Liver (tissue), 8 donors: ENCODE measurements at regions not wholly inside any gene's neighbourhood (a gene's known extent, or its start where the extent isn't known, plus 50 kb on each side); places are given as distances from the start of the nearest gene placed in this dataset.

Experiments used
- DNase-seq: peaks from one replicate; pipeline ENCODE4 v3.0.0-alpha.2; 2017; ENCODE audit warnings: low spot score
- H3K27ac ChIP-seq, 2 donors: one replicate each; pipeline ENCODE4 v1.7.0; 2013; ENCODE audit warnings: inconsistent platforms in 2 of 2, low read length in 2 of 2, control low read depth in 1 of 2, low read depth in 1 of 2, mild to moderate bottlenecking in 1 of 2
- H3K27me3 ChIP-seq, 4 donors: one replicate each; pipeline versions ENCODE4 v1.6.1 to v1.7.0; 2013; ENCODE audit warnings: low read length in 3 of 4, inconsistent platforms in 1 of 4, mild to moderate bottlenecking in 1 of 4, moderate library complexity in 1 of 4; ENCODE audit not compliant: control insufficient read depth in 4 of 4, insufficient read depth in 4 of 4
- H3K36me3 ChIP-seq, 4 donors: one replicate each; pipeline versions ENCODE4 v1.6.1 to v1.7.0; 2013; ENCODE audit warnings: low read length in 3 of 4, mild to moderate bottlenecking in 3 of 4, low read depth in 1 of 4, moderate library complexity in 1 of 4; ENCODE audit not compliant: control insufficient read depth in 4 of 4, insufficient read depth in 3 of 4
- H3K4me1 ChIP-seq, 4 donors: one replicate each; pipeline versions ENCODE4 v1.6.1 to v1.7.0; 2013; ENCODE audit warnings: low read length in 3 of 4, mild to moderate bottlenecking in 3 of 4, moderate library complexity in 1 of 4; ENCODE audit not compliant: control insufficient read depth in 4 of 4, insufficient read depth in 4 of 4
- H3K4me3 ChIP-seq, 3 donors: one replicate each; pipeline versions ENCODE4 v1.6.1 to v1.7.0; 2013; ENCODE audit warnings: low read length in 3 of 3, control low read depth in 1 of 3, low read depth in 1 of 3, mild to moderate bottlenecking in 1 of 3
- H3K9ac ChIP-seq, 2 donors: one replicate each; pipeline ENCODE4 v1.7.0; 2013; ENCODE audit warnings: low read length in 2 of 2, mild to moderate bottlenecking in 2 of 2, moderate library complexity in 2 of 2, control low read depth in 1 of 2, low read depth in 1 of 2
- H3K9me3 ChIP-seq, 4 donors: one replicate each; pipeline versions ENCODE4 v1.6.1 to v1.7.0; 2013; ENCODE audit warnings: low read length in 3 of 4; ENCODE audit not compliant: control insufficient read depth in 4 of 4
- EGR1 ChIP-seq, 2 donors: IDR thresholded peaks; 2 replicates each; pipeline ENCODE4 v1.6.1; 2016 to 2018; ENCODE audit warnings: antibody characterized with exemption in 2 of 2, low read depth in 2 of 2
- FOXA1 ChIP-seq: IDR thresholded peaks from 2 replicates; pipeline ENCODE4 v1.6.1; 2016; ENCODE audit warnings: antibody characterized with exemption
- FOXA2 ChIP-seq: IDR thresholded peaks from 2 replicates; pipeline ENCODE4 v1.6.1; 2016; ENCODE audit warnings: antibody characterized with exemption
- GABPA ChIP-seq, 2 donors: IDR thresholded peaks in 1 of 2; conservative IDR thresholded peaks in 1 of 2; 2 replicates each; pipeline ENCODE4 v1.6.1; 2016; ENCODE audit warnings: antibody characterized with exemption in 2 of 2, mild to moderate bottlenecking in 1 of 2, moderate library complexity in 1 of 2
- HNF4A ChIP-seq, 2 donors: conservative IDR thresholded peaks; 2 replicates each; pipeline ENCODE4 v1.6.1; 2016; ENCODE audit warnings: antibody characterized with exemption in 2 of 2, mild to moderate bottlenecking in 2 of 2
- HNF4G ChIP-seq: IDR thresholded peaks from 2 replicates; pipeline ENCODE4 v1.6.1; 2016; ENCODE audit warnings: antibody characterized with exemption
- JUND ChIP-seq, 2 donors: IDR thresholded peaks; 2 replicates each; pipeline ENCODE4 v1.6.1; 2016; ENCODE audit warnings: antibody characterized with exemption in 2 of 2
- RAD21 ChIP-seq, 2 donors: IDR thresholded peaks; 2 replicates each; pipeline ENCODE4 v1.6.1; 2016; ENCODE audit warnings: antibody characterized with exemption in 2 of 2, mild to moderate bottlenecking in 2 of 2
- RXRA ChIP-seq, 2 donors: IDR thresholded peaks; 2 replicates each; pipeline ENCODE4 v1.6.1; 2017 to 2018; ENCODE audit warnings: antibody characterized with exemption in 2 of 2, mild to moderate bottlenecking in 1 of 2
- SP1 ChIP-seq: IDR thresholded peaks from 2 replicates; pipeline ENCODE4 v1.6.1; 2018; ENCODE audit warnings: antibody characterized with exemption, mild to moderate bottlenecking
- TAF1 ChIP-seq: conservative IDR thresholded peaks from 2 replicates; pipeline ENCODE4 v1.6.1; 2016; ENCODE audit warnings: antibody characterized with exemption, mild to moderate bottlenecking
- YY1 ChIP-seq: IDR thresholded peaks from 2 replicates; pipeline ENCODE4 v1.6.1; 2016; ENCODE audit warnings: antibody characterized with exemption, mild to moderate bottlenecking
- WGBS: extraction: QIAGEN DNeasy Blood & Tissue Kit; methylation state at CpG from one replicate; pipeline ENCODE4 v1.1.7; 2013; 5-methylcytosine and 5-hydroxymethylcytosine counted together
- TF ChIP-seq, protein P1 (sequence below): IDR thresholded peaks from 2 replicates; pipeline ENCODE4 v1.6.1; 2016; ENCODE audit warnings: antibody characterized with exemption
- TF ChIP-seq, protein P2 (sequence below): fragments of 150-350 bp; IDR thresholded peaks from 2 replicates; pipeline ENCODE4 v1.5.1; 2017; ENCODE audit warnings: improper control_type of control experiment, low read depth, low read length; ENCODE audit not compliant: missing input control
- TF ChIP-seq, protein P3 (sequence below): IDR thresholded peaks from 2 replicates; pipeline ENCODE4 v1.6.1; 2016; ENCODE audit warnings: antibody characterized with exemption, mild to moderate bottlenecking
- TF ChIP-seq, protein P4 (sequence below): IDR thresholded peaks from 2 replicates; pipeline ENCODE4 v1.6.1; 2016; ENCODE audit warnings: antibody characterized with exemption
- donor health status: healthy.
- donor health status: healthy.
- donor health status: healthy.
- donor health status: healthy.
- donor health status: healthy.

GRCh38 chr20:11851646-11852045, 66.0 kb upstream of the BTBD3 start:
- TF ChIP-seq TAF1: no peak
- TF ChIP-seq, protein P1, sequence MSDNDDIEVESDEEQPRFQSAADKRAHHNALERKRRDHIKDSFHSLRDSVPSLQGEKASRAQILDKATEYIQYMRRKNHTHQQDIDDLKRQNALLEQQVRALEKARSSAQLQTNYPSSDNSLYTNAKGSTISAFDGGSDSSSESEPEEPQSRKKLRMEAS: no peak
- TF ChIP-seq RAD21 (IDR thresholded peaks at IDR 0.05): no peak
- Histone ChIP-seq H3K36me3 (no peaks in the 10 kb centered on the region), H3K9ac (no peak overlapping the region), H3K27me3 (peaks cover 0 to 2% (median 0%) of the 10 kb centered on the region in 4 donors), H3K9me3 (no peaks in the 10 kb centered on the region), H3K4me1 (no peaks in the 10 kb centered on the region), H3K27ac (no peak overlapping the region), H3K4me3 (no peak overlapping the region)
- 94% methylated on average over 1 of the region's 1 CpG for WGBS
- DNase-seq: no peak

DNA sequence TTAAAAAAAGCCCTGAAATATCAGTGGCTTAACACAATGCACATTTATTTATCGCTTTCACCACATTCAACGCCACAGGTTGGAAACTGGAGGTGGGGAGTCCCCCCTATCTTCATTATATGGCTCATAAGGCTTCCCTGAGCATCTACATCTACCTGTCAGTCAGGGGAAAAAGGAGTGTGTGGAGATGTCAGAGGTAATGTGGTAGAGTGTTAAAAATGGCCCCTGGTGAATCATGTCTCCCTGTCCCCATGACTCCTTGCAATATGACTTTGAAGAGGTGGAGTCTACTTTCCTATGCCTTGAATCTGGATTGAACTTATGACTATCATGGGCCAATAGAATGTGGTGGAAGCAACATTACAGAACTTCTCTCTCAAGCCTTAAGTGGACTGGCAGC, 65.5 kb upstream of the BTBD3 start:
- 89% methylated on average over 2 of the region's 2 CpGs for WGBS
- Histone ChIP-seq H3K36me3 (no peaks in the 10 kb centered on the region), H3K4me3 (no peak overlapping the region), H3K27ac (no peak overlapping the region), H3K9ac (no peak overlapping the region), H3K4me1 (no peaks in the 10 kb centered on the region), H3K27me3 (peaks cover 0 to 2% (median 0%) of the 10 kb centered on the region in 4 donors), H3K9me3 (no peaks in the 10 kb centered on the region)
- no peak for DNase-seq
- no peak for TF ChIP-seq EGR1 (IDR thresholded peaks at IDR 0.05; ENCODE audit: low read depth in 2 of 2)
- no peak for TF ChIP-seq HNF4G
- TF ChIP-seq, protein P1: no peak
- no peak for TF ChIP-seq FOXA1
- TF ChIP-seq HNF4A (conservative IDR thresholded peaks at IDR 0.05): no peak
- TF ChIP-seq, protein P2, sequence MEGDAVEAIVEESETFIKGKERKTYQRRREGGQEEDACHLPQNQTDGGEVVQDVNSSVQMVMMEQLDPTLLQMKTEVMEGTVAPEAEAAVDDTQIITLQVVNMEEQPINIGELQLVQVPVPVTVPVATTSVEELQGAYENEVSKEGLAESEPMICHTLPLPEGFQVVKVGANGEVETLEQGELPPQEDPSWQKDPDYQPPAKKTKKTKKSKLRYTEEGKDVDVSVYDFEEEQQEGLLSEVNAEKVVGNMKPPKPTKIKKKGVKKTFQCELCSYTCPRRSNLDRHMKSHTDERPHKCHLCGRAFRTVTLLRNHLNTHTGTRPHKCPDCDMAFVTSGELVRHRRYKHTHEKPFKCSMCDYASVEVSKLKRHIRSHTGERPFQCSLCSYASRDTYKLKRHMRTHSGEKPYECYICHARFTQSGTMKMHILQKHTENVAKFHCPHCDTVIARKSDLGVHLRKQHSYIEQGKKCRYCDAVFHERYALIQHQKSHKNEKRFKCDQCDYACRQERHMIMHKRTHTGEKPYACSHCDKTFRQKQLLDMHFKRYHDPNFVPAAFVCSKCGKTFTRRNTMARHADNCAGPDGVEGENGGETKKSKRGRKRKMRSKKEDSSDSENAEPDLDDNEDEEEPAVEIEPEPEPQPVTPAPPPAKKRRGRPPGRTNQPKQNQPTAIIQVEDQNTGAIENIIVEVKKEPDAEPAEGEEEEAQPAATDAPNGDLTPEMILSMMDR: no peak
- no peak for TF ChIP-seq RAD21 (IDR thresholded peaks at IDR 0.05)

- Histone ChIP-seq H3K4me1 (no peaks in the 10 kb centered on the region), H3K4me3 (no peak overlapping the region), H3K27ac (no peak overlapping the region), H3K27me3 (peaks cover 0 to 2% (median 0%) of the 10 kb centered on the region in 4 donors), H3K9ac (no peak overlapping the region), H3K36me3 (no peaks in the 10 kb centered on the region), H3K9me3 (no peaks in the 10 kb centered on the region)
- no peak for DNase-seq
- 57% methylated on average over 1 of the region's 1 CpG for WGBS
- TF ChIP-seq RXRA (IDR thresholded peaks at IDR 0.05) (no peak), RAD21 (IDR thresholded peaks at IDR 0.05) (no peak), SP1 (no peak), GABPA (IDR thresholded peaks at IDR 0.05 in 1 of 2, conservative IDR thresholded peaks at IDR 0.05 in 1 of 2) (no peak), FOXA1 (no peak), YY1 (no peak), FOXA2 (no peak), TAF1 (no peak), JUND (IDR thresholded peaks at IDR 0.05) (no peak), HNF4G (no peak), HNF4A (conservative IDR thresholded peaks at IDR 0.05) (no peak)
- TF ChIP-seq, protein P3, sequence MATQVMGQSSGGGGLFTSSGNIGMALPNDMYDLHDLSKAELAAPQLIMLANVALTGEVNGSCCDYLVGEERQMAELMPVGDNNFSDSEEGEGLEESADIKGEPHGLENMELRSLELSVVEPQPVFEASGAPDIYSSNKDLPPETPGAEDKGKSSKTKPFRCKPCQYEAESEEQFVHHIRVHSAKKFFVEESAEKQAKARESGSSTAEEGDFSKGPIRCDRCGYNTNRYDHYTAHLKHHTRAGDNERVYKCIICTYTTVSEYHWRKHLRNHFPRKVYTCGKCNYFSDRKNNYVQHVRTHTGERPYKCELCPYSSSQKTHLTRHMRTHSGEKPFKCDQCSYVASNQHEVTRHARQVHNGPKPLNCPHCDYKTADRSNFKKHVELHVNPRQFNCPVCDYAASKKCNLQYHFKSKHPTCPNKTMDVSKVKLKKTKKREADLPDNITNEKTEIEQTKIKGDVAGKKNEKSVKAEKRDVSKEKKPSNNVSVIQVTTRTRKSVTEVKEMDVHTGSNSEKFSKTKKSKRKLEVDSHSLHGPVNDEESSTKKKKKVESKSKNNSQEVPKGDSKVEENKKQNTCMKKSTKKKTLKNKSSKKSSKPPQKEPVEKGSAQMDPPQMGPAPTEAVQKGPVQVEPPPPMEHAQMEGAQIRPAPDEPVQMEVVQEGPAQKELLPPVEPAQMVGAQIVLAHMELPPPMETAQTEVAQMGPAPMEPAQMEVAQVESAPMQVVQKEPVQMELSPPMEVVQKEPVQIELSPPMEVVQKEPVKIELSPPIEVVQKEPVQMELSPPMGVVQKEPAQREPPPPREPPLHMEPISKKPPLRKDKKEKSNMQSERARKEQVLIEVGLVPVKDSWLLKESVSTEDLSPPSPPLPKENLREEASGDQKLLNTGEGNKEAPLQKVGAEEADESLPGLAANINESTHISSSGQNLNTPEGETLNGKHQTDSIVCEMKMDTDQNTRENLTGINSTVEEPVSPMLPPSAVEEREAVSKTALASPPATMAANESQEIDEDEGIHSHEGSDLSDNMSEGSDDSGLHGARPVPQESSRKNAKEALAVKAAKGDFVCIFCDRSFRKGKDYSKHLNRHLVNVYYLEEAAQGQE: no peak
- TF ChIP-seq, protein P4, sequence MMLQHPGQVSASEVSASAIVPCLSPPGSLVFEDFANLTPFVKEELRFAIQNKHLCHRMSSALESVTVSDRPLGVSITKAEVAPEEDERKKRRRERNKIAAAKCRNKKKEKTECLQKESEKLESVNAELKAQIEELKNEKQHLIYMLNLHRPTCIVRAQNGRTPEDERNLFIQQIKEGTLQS: no peak
- TF ChIP-seq, protein P1: no peak
- TF ChIP-seq, protein P2: no peak
Observed at GRCh38 chr20:11852811-11853210, 64.9 kb upstream of the BTBD3 start.
